ENCODE measurements at regions not wholly inside any gene's neighbourhood (a gene's known extent, or its start where the extent isn't known, plus 50 kb on each side); places are given as distances from the start of the nearest gene placed in this dataset.
"Not testable (repeated sequence)": the region's sequence is repeated elsewhere in the genome, so short reads cannot be mapped to it uniquely, and the experiment has no call there.

GRCh38 chr10:78462726-78463228 lies 429.1 kb downstream of the RPS24 start:
- DNase-seq (ENCODE audit: low read depth in 2 of 3, low spot score in 2 of 3), result no peak

GRCh38 chr10:78464118-78464855 lies 430.6 kb downstream of the RPS24 start:
- DNase-seq (ENCODE audit: low read depth in 2 of 3, low spot score in 2 of 3), result no peak

GRCh38 chr10:78464856-78465267 lies 431.2 kb downstream of the RPS24 start:
- DNase-seq (ENCODE audit: low read depth in 2 of 3, low spot score in 2 of 3), result no peak

- no peak for DNase-seq (ENCODE audit: low read depth in 2 of 3, low spot score in 2 of 3)
These were observed 431.8 kb downstream of the RPS24 start for GRCh38 chr10:78465431-78465830.

GRCh38 chr10:78467496-78468106 lies 433.9 kb downstream of the RPS24 start:
- no peak for DNase-seq (ENCODE audit: low read depth in 2 of 3, low spot score in 2 of 3)

GRCh38 chr10:78468731-78469130 lies 435.1 kb downstream of the RPS24 start:
- DNase-seq (ENCODE audit: low read depth in 2 of 3, low spot score in 2 of 3), result not testable (repeated sequence)

GRCh38 chr10:78470267-78471103 lies 436.8 kb downstream of the RPS24 start:
- DNase-seq (ENCODE audit: low read depth in 2 of 3, low spot score in 2 of 3), result no peak

GRCh38 chr10:78471326-78471722 lies 437.7 kb downstream of the RPS24 start:
- no peak for DNase-seq (ENCODE audit: low read depth in 2 of 3, low spot score in 2 of 3)

- no peak for DNase-seq (ENCODE audit: low read depth in 2 of 3, low spot score in 2 of 3)
These were observed 438.3 kb downstream of the RPS24 start for GRCh38 chr10:78471723-78472550.

GRCh38 chr10:78472551-78472890 lies 438.9 kb downstream of the RPS24 start:
- no peak for DNase-seq (ENCODE audit: low read depth in 2 of 3, low spot score in 2 of 3)

GRCh38 chr10:78473006-78473405 lies 439.3 kb downstream of the RPS24 start:
- no peak for DNase-seq (ENCODE audit: low read depth in 2 of 3, low spot score in 2 of 3)

GRCh38 chr10:78474743-78475142 lies 441.1 kb downstream of the RPS24 start:
- no peak for DNase-seq (ENCODE audit: low read depth in 2 of 3, low spot score in 2 of 3)

GRCh38 chr10:78475437-78475836 lies 441.8 kb downstream of the RPS24 start:
- no peak for DNase-seq (ENCODE audit: low read depth in 2 of 3, low spot score in 2 of 3)

GRCh38 chr10:78476156-78476555 lies 442.5 kb downstream of the RPS24 start:
- no peak for DNase-seq (ENCODE audit: low read depth in 2 of 3, low spot score in 2 of 3)

GRCh38 chr10:78476844-78477243 lies 443.2 kb downstream of the RPS24 start:
- DNase-seq (ENCODE audit: low read depth in 2 of 3, low spot score in 2 of 3), result no peak

- DNase-seq (ENCODE audit: low read depth in 2 of 3, low spot score in 2 of 3), result no peak
These were observed 445.3 kb downstream of the RPS24 start for GRCh38 chr10:78478919-78479318.

- no peak for DNase-seq (ENCODE audit: low read depth in 2 of 3, low spot score in 2 of 3)
These were observed 445.8 kb downstream of the RPS24 start for GRCh38 chr10:78479467-78479866.

GRCh38 chr10:78481842-78482241 lies 448.2 kb downstream of the RPS24 start:
- DNase-seq (ENCODE audit: low read depth in 2 of 3, low spot score in 2 of 3), result no peak

- no peak for DNase-seq (ENCODE audit: low read depth in 2 of 3, low spot score in 2 of 3)
These were observed 450.0 kb downstream of the RPS24 start for GRCh38 chr10:78483641-78484040.

- DNase-seq (ENCODE audit: low read depth in 2 of 3, low spot score in 2 of 3), result no peak
These were observed 455.4 kb downstream of the RPS24 start for GRCh38 chr10:78489034-78489433.

GRCh38 chr10:78491812-78492211 lies 458.1 kb downstream of the RPS24 start:
- no peak for DNase-seq (ENCODE audit: low read depth in 2 of 3, low spot score in 2 of 3)

Measured in hematopoietic multipotent progenitor cell (in vitro differentiated cells).